Liver (tissue), 8 donors: ENCODE measurements at regions not wholly inside any gene's neighbourhood (a gene's known extent, or its start where the extent isn't known, plus 50 kb on each side); places are given as distances from the start of the nearest gene placed in this dataset.

ENCODE experiments used
- DNase-seq: peaks from one replicate; pipeline ENCODE4 v3.0.0-alpha.2; 2017; ENCODE audit warnings: low spot score
- H3K27ac ChIP-seq, 2 donors: one replicate each; pipeline ENCODE4 v1.7.0; 2013; ENCODE audit warnings: inconsistent platforms in 2 of 2, low read length in 2 of 2, control low read depth in 1 of 2, low read depth in 1 of 2, mild to moderate bottlenecking in 1 of 2
- H3K27me3 ChIP-seq, 4 donors: one replicate each; pipeline versions ENCODE4 v1.6.1 to v1.7.0; 2013; ENCODE audit warnings: low read length in 3 of 4, inconsistent platforms in 1 of 4, mild to moderate bottlenecking in 1 of 4, moderate library complexity in 1 of 4; ENCODE audit not compliant: control insufficient read depth in 4 of 4, insufficient read depth in 4 of 4
- H3K36me3 ChIP-seq, 4 donors: one replicate each; pipeline versions ENCODE4 v1.6.1 to v1.7.0; 2013; ENCODE audit warnings: low read length in 3 of 4, mild to moderate bottlenecking in 3 of 4, low read depth in 1 of 4, moderate library complexity in 1 of 4; ENCODE audit not compliant: control insufficient read depth in 4 of 4, insufficient read depth in 3 of 4
- H3K4me1 ChIP-seq, 4 donors: one replicate each; pipeline versions ENCODE4 v1.6.1 to v1.7.0; 2013; ENCODE audit warnings: low read length in 3 of 4, mild to moderate bottlenecking in 3 of 4, moderate library complexity in 1 of 4; ENCODE audit not compliant: control insufficient read depth in 4 of 4, insufficient read depth in 4 of 4
- H3K4me3 ChIP-seq, 3 donors: one replicate each; pipeline versions ENCODE4 v1.6.1 to v1.7.0; 2013; ENCODE audit warnings: low read length in 3 of 3, control low read depth in 1 of 3, low read depth in 1 of 3, mild to moderate bottlenecking in 1 of 3
- H3K9ac ChIP-seq, 2 donors: one replicate each; pipeline ENCODE4 v1.7.0; 2013; ENCODE audit warnings: low read length in 2 of 2, mild to moderate bottlenecking in 2 of 2, moderate library complexity in 2 of 2, control low read depth in 1 of 2, low read depth in 1 of 2
- H3K9me3 ChIP-seq, 4 donors: one replicate each; pipeline versions ENCODE4 v1.6.1 to v1.7.0; 2013; ENCODE audit warnings: low read length in 3 of 4; ENCODE audit not compliant: control insufficient read depth in 4 of 4
- ATF3 ChIP-seq: IDR thresholded peaks from 2 replicates; pipeline ENCODE4 v1.6.1; 2016; ENCODE audit warnings: antibody characterized with exemption
- CTCF ChIP-seq: fragments of 150-350 bp; IDR thresholded peaks from 2 replicates; pipeline ENCODE4 v1.5.1; 2017; ENCODE audit warnings: improper control_type of control experiment, low read depth, low read length; ENCODE audit not compliant: missing input control
- EGR1 ChIP-seq, 2 donors: IDR thresholded peaks; 2 replicates each; pipeline ENCODE4 v1.6.1; 2016 to 2018; ENCODE audit warnings: antibody characterized with exemption in 2 of 2, low read depth in 2 of 2
- FOXA1 ChIP-seq: IDR thresholded peaks from 2 replicates; pipeline ENCODE4 v1.6.1; 2016; ENCODE audit warnings: antibody characterized with exemption
- FOXA2 ChIP-seq: IDR thresholded peaks from 2 replicates; pipeline ENCODE4 v1.6.1; 2016; ENCODE audit warnings: antibody characterized with exemption
- GABPA ChIP-seq, 2 donors: IDR thresholded peaks in 1 of 2; conservative IDR thresholded peaks in 1 of 2; 2 replicates each; pipeline ENCODE4 v1.6.1; 2016; ENCODE audit warnings: antibody characterized with exemption in 2 of 2, mild to moderate bottlenecking in 1 of 2, moderate library complexity in 1 of 2
- HNF4A ChIP-seq, 2 donors: conservative IDR thresholded peaks; 2 replicates each; pipeline ENCODE4 v1.6.1; 2016; ENCODE audit warnings: antibody characterized with exemption in 2 of 2, mild to moderate bottlenecking in 2 of 2
- JUND ChIP-seq, 2 donors: IDR thresholded peaks; 2 replicates each; pipeline ENCODE4 v1.6.1; 2016; ENCODE audit warnings: antibody characterized with exemption in 2 of 2
- MAX ChIP-seq: IDR thresholded peaks from 2 replicates; pipeline ENCODE4 v1.6.1; 2016; ENCODE audit warnings: antibody characterized with exemption
- NR2F2 ChIP-seq: IDR thresholded peaks from 2 replicates; pipeline ENCODE4 v1.6.1; 2016; ENCODE audit warnings: antibody characterized with exemption
- RAD21 ChIP-seq, 2 donors: IDR thresholded peaks; 2 replicates each; pipeline ENCODE4 v1.6.1; 2016; ENCODE audit warnings: antibody characterized with exemption in 2 of 2, mild to moderate bottlenecking in 2 of 2
- REST ChIP-seq: IDR thresholded peaks from 2 replicates; pipeline ENCODE4 v1.6.1; 2016; ENCODE audit warnings: antibody characterized with exemption, mild to moderate bottlenecking
- RXRA ChIP-seq, 2 donors: IDR thresholded peaks; 2 replicates each; pipeline ENCODE4 v1.6.1; 2017 to 2018; ENCODE audit warnings: antibody characterized with exemption in 2 of 2, mild to moderate bottlenecking in 1 of 2
- SP1 ChIP-seq: IDR thresholded peaks from 2 replicates; pipeline ENCODE4 v1.6.1; 2018; ENCODE audit warnings: antibody characterized with exemption, mild to moderate bottlenecking
- TAF1 ChIP-seq: conservative IDR thresholded peaks from 2 replicates; pipeline ENCODE4 v1.6.1; 2016; ENCODE audit warnings: antibody characterized with exemption, mild to moderate bottlenecking
- ZBTB33 ChIP-seq: IDR thresholded peaks from 2 replicates; pipeline ENCODE4 v1.6.1; 2016; ENCODE audit warnings: antibody characterized with exemption
- WGBS: extraction: QIAGEN DNeasy Blood & Tissue Kit; methylation state at CpG from one replicate; pipeline ENCODE4 v1.1.7; 2013; 5-methylcytosine and 5-hydroxymethylcytosine counted together
- donor health status: healthy.
- donor health status: healthy.
- donor health status: healthy.
- donor health status: healthy.
- donor health status: healthy.

GRCh38 chr4:58216461-58216860, 1106.3 kb upstream of the IGFBP7 start:
- Histone ChIP-seq H3K9ac (no peak overlapping the region), H3K36me3 (no peaks in the 10 kb centered on the region), H3K27me3 (no peaks in the 10 kb centered on the region), H3K9me3 (no peaks in the 10 kb centered on the region), H3K4me1 (no peaks in the 10 kb centered on the region), H3K4me3 (no peak overlapping the region), H3K27ac (no peak overlapping the region)
- TF ChIP-seq FOXA1 (no peak), JUND (IDR thresholded peaks at IDR 0.05) (no peak), REST (no peak), HNF4A (conservative IDR thresholded peaks at IDR 0.05) (no peak), GABPA (IDR thresholded peaks at IDR 0.05 in 1 of 2, conservative IDR thresholded peaks at IDR 0.05 in 1 of 2) (no peak), NR2F2 (no peak), EGR1 (IDR thresholded peaks at IDR 0.05; ENCODE audit: low read depth in 2 of 2) (no peak)
- 81% methylated on average over 1 of the region's 1 CpG for WGBS
- no peak for DNase-seq

GRCh38 chr4:58214376-58214775, 1104.2 kb upstream of the IGFBP7 start:
- Histone ChIP-seq H3K4me3 (no peak overlapping the region), H3K9me3 (no peaks in the 10 kb centered on the region), H3K27ac (no peak overlapping the region), H3K4me1 (no peaks in the 10 kb centered on the region), H3K36me3 (no peaks in the 10 kb centered on the region), H3K9ac (no peak overlapping the region), H3K27me3 (no peaks in the 10 kb centered on the region)
- no peak for DNase-seq
- 45% methylated on average over 3 of the region's 3 CpGs for WGBS
- TF ChIP-seq TAF1 (no peak), CTCF (no peak), ATF3 (no peak), MAX (no peak), REST (no peak), RAD21 (IDR thresholded peaks at IDR 0.05) (no peak), SP1 (no peak), JUND (IDR thresholded peaks at IDR 0.05) (no peak), FOXA2 (no peak), ZBTB33 (no peak), NR2F2 (no peak), EGR1 (IDR thresholded peaks at IDR 0.05; ENCODE audit: low read depth in 2 of 2) (no peak), RXRA (IDR thresholded peaks at IDR 0.05) (no peak)
